ENCODE measurements at regions not wholly inside any gene's neighbourhood (a gene's known extent, or its start where the extent isn't known, plus 50 kb on each side); places are given as distances from the start of the nearest gene placed in this dataset.

- no peak overlapping the region for H2BK12ac ChIP-seq (ENCODE audit: low read length)
- no peak overlapping the region for H4K91ac ChIP-seq (ENCODE audit: low read depth, low read length, poor library complexity)
- H2AK5ac ChIP-seq (ENCODE audit: low read depth, low read length): no peak overlapping the region
- H3K27me3 ChIP-seq (ENCODE audit: control insufficient read depth in 3 of 3, insufficient read depth in 3 of 3, low read depth in 1 of 3, low read length in 3 of 3): no peaks in the 10 kb centered on the region
- no peaks in the 10 kb centered on the region for H3K9me3 ChIP-seq (replicated peaks in 1 of 2; ENCODE audit: control insufficient read depth in 2 of 2, insufficient read depth in 1 of 2, low read depth in 1 of 2, low read length in 2 of 2)
- H3K4me1 ChIP-seq (ENCODE audit: control insufficient read depth in 2 of 2, insufficient read depth in 1 of 2, low read depth in 1 of 2, low read length in 2 of 2): no peaks in the 10 kb centered on the region
- WGBS, 2 donors (ENCODE audit: extremely low coverage in 2 of 2, insufficient read length in 2 of 2, insufficient replicate concordance in 1 of 2): no CpG with 5 or more reads among the region's 5 CpGs
- H2BK15ac ChIP-seq (ENCODE audit: low read length): no peak overlapping the region
- H2AFZ ChIP-seq (ENCODE audit: low read length): peak overlapping the region; percentile 59
- H3K23ac ChIP-seq (ENCODE audit: low read depth, low read length, poor library complexity): no peak overlapping the region
- no peaks in the 10 kb centered on the region for H3K79me1 ChIP-seq (ENCODE audit: low read depth, low read length)
- H3K36me3 ChIP-seq (replicated peaks in 1 of 2; ENCODE audit: control insufficient read depth in 2 of 2, insufficient read depth in 2 of 2, low read length in 2 of 2): no peaks in the 10 kb centered on the region
- no peak overlapping the region for H3K4ac ChIP-seq (ENCODE audit: low read length)
- no peak overlapping the region for H3K9ac ChIP-seq (ENCODE audit: low read depth, low read length, poor library complexity)
- H2BK5ac ChIP-seq (ENCODE audit: low read length): no peak overlapping the region
- H4K8ac ChIP-seq (ENCODE audit: low read depth, low read length): no peak overlapping the region
- no peak overlapping the region for H3K27ac ChIP-seq (replicated peaks; ENCODE audit: low read length)
- H2BK120ac ChIP-seq (ENCODE audit: low read depth, low read length): no peak overlapping the region
- no peak overlapping the region for H3K18ac ChIP-seq (ENCODE audit: low read length)
- no peak for DNase-seq (ENCODE audit: low spot score)
- H3K4me3 ChIP-seq (ENCODE audit: low read length in 2 of 2): no peak overlapping the region
- H3K4me2 ChIP-seq (ENCODE audit: insufficient read depth, low read length, poor library complexity, severe bottlenecking): no peak overlapping the region
- H3K14ac ChIP-seq (ENCODE audit: low read length): no peak overlapping the region
Measured at GRCh38 chr3:90043287-90043686, 935.9 kb downstream of the EPHA3 start.

GRCh38 chr3:90044084-90044816 is 936.8 kb downstream of the EPHA3 start:
- Histone ChIP-seq H3K79me1 (ENCODE audit: low read depth, low read length) (no peaks in the 10 kb centered on the region), H3K36me3 (replicated peaks in 1 of 2; ENCODE audit: control insufficient read depth in 2 of 2, insufficient read depth in 2 of 2, low read length in 2 of 2) (no peaks in the 10 kb centered on the region), H2AK5ac (ENCODE audit: low read depth, low read length) (no peak overlapping the region), H2BK120ac (ENCODE audit: low read depth, low read length) (no peak overlapping the region), H2BK12ac (ENCODE audit: low read length) (no peak overlapping the region), H3K4ac (ENCODE audit: low read length) (no peak overlapping the region), H3K18ac (ENCODE audit: low read length) (no peak overlapping the region), H3K4me3 (ENCODE audit: low read length in 2 of 2) (no peak overlapping the region), H3K27ac (replicated peaks; ENCODE audit: low read length) (no peak overlapping the region), H3K4me1 (ENCODE audit: control insufficient read depth in 2 of 2, insufficient read depth in 1 of 2, low read depth in 1 of 2, low read length in 2 of 2) (no peaks in the 10 kb centered on the region), H3K23ac (ENCODE audit: low read depth, low read length, poor library complexity) (no peak overlapping the region), H3K4me2 (ENCODE audit: insufficient read depth, low read length, poor library complexity, severe bottlenecking) (no peak overlapping the region), H4K8ac (ENCODE audit: low read depth, low read length) (no peak overlapping the region), H3K14ac (ENCODE audit: low read length) (no peak overlapping the region), H2BK5ac (ENCODE audit: low read length) (no peak overlapping the region), H2BK15ac (ENCODE audit: low read length) (no peak overlapping the region), H3K9ac (ENCODE audit: low read depth, low read length, poor library complexity) (no peak overlapping the region), H3K27me3 (ENCODE audit: control insufficient read depth in 3 of 3, insufficient read depth in 3 of 3, low read depth in 1 of 3, low read length in 3 of 3) (no peaks in the 10 kb centered on the region), H3K9me3 (replicated peaks in 1 of 2; ENCODE audit: control insufficient read depth in 2 of 2, insufficient read depth in 1 of 2, low read depth in 1 of 2, low read length in 2 of 2) (peaks cover 0 to 3% of the 10 kb centered on the region in 2 donors), H4K91ac (ENCODE audit: low read depth, low read length, poor library complexity) (no peak overlapping the region), H2AFZ (ENCODE audit: low read length) (no peak overlapping the region)
- WGBS, 2 donors (ENCODE audit: extremely low coverage in 2 of 2, insufficient read length in 2 of 2, insufficient replicate concordance in 1 of 2): no CpG with 5 or more reads among the region's 1 CpG
- no peak for DNase-seq (ENCODE audit: low spot score)

GRCh38 chr3:90052425-90052950 is 945.1 kb downstream of the EPHA3 start:
- H4K91ac ChIP-seq (ENCODE audit: low read depth, low read length, poor library complexity): no peak overlapping the region
- no peak overlapping the region for H3K4me2 ChIP-seq (ENCODE audit: insufficient read depth, low read length, poor library complexity, severe bottlenecking)
- H2BK120ac ChIP-seq (ENCODE audit: low read depth, low read length): no peak overlapping the region
- H3K14ac ChIP-seq (ENCODE audit: low read length): no peak overlapping the region
- DNase-seq (ENCODE audit: low spot score): no peak
- H3K79me1 ChIP-seq (ENCODE audit: low read depth, low read length): no peaks in the 10 kb centered on the region
- peaks cover 0 to 3% of the 10 kb centered on the region in 2 donors for H3K9me3 ChIP-seq (replicated peaks in 1 of 2; ENCODE audit: control insufficient read depth in 2 of 2, insufficient read depth in 1 of 2, low read depth in 1 of 2, low read length in 2 of 2)
- H2AK5ac ChIP-seq (ENCODE audit: low read depth, low read length): no peak overlapping the region
- H3K23ac ChIP-seq (ENCODE audit: low read depth, low read length, poor library complexity): no peak overlapping the region
- no peak overlapping the region for H3K27ac ChIP-seq (replicated peaks; ENCODE audit: low read length)
- no peak overlapping the region for H3K4me3 ChIP-seq (ENCODE audit: low read length in 2 of 2)
- H2BK5ac ChIP-seq (ENCODE audit: low read length): no peak overlapping the region
- H2BK12ac ChIP-seq (ENCODE audit: low read length): no peak overlapping the region
- H4K8ac ChIP-seq (ENCODE audit: low read depth, low read length): no peak overlapping the region
- H3K18ac ChIP-seq (ENCODE audit: low read length): no peak overlapping the region
- H3K4ac ChIP-seq (ENCODE audit: low read length): no peak overlapping the region
- no peak overlapping the region for H3K9ac ChIP-seq (ENCODE audit: low read depth, low read length, poor library complexity)
- no peaks in the 10 kb centered on the region for H3K27me3 ChIP-seq (ENCODE audit: control insufficient read depth in 3 of 3, insufficient read depth in 3 of 3, low read depth in 1 of 3, low read length in 3 of 3)
- WGBS, 2 donors (ENCODE audit: extremely low coverage in 2 of 2, insufficient read length in 2 of 2, insufficient replicate concordance in 1 of 2): 100% methylated on average over 1 of the region's 3 CpGs; no CpG with 5 or more reads in 1 of the 2 donors
- no peaks in the 10 kb centered on the region for H3K36me3 ChIP-seq (replicated peaks in 1 of 2; ENCODE audit: control insufficient read depth in 2 of 2, insufficient read depth in 2 of 2, low read length in 2 of 2)
- H2AFZ ChIP-seq (ENCODE audit: low read length): no peak overlapping the region
- no peak overlapping the region for H2BK15ac ChIP-seq (ENCODE audit: low read length)
- no peaks in the 10 kb centered on the region for H3K4me1 ChIP-seq (ENCODE audit: control insufficient read depth in 2 of 2, insufficient read depth in 1 of 2, low read depth in 1 of 2, low read length in 2 of 2)

GRCh38 chr3:90054311-90054710 is 946.9 kb downstream of the EPHA3 start:
- Histone ChIP-seq H4K8ac (ENCODE audit: low read depth, low read length) (no peak overlapping the region), H3K4ac (ENCODE audit: low read length) (no peak overlapping the region), H2BK120ac (ENCODE audit: low read depth, low read length) (no peak overlapping the region), H4K91ac (ENCODE audit: low read depth, low read length, poor library complexity) (no peak overlapping the region), H2BK5ac (ENCODE audit: low read length) (no peak overlapping the region), H3K4me1 (ENCODE audit: control insufficient read depth in 2 of 2, insufficient read depth in 1 of 2, low read depth in 1 of 2, low read length in 2 of 2) (no peaks in the 10 kb centered on the region), H3K9ac (ENCODE audit: low read depth, low read length, poor library complexity) (no peak overlapping the region), H3K4me3 (ENCODE audit: low read length in 2 of 2) (no peak overlapping the region), H3K79me1 (ENCODE audit: low read depth, low read length) (no peaks in the 10 kb centered on the region), H3K23ac (ENCODE audit: low read depth, low read length, poor library complexity) (no peak overlapping the region), H2BK15ac (ENCODE audit: low read length) (no peak overlapping the region), H3K27me3 (ENCODE audit: control insufficient read depth in 3 of 3, insufficient read depth in 3 of 3, low read depth in 1 of 3, low read length in 3 of 3) (no peaks in the 10 kb centered on the region), H3K27ac (replicated peaks; ENCODE audit: low read length) (no peak overlapping the region), H3K36me3 (replicated peaks in 1 of 2; ENCODE audit: control insufficient read depth in 2 of 2, insufficient read depth in 2 of 2, low read length in 2 of 2) (no peaks in the 10 kb centered on the region), H3K14ac (ENCODE audit: low read length) (no peak overlapping the region), H2AK5ac (ENCODE audit: low read depth, low read length) (no peak overlapping the region), H3K9me3 (replicated peaks in 1 of 2; ENCODE audit: control insufficient read depth in 2 of 2, insufficient read depth in 1 of 2, low read depth in 1 of 2, low read length in 2 of 2) (no peaks in the 10 kb centered on the region), H3K18ac (ENCODE audit: low read length) (no peak overlapping the region), H2AFZ (ENCODE audit: low read length) (peak overlapping the region; percentile 32), H3K4me2 (ENCODE audit: insufficient read depth, low read length, poor library complexity, severe bottlenecking) (no peak overlapping the region), H2BK12ac (ENCODE audit: low read length) (no peak overlapping the region)
- WGBS, 2 donors (ENCODE audit: extremely low coverage in 2 of 2, insufficient read length in 2 of 2, insufficient replicate concordance in 1 of 2): no CpG with 5 or more reads among the region's 1 CpG
- DNase-seq (ENCODE audit: low spot score): no peak
